ENCODE measurements at regions not wholly inside any gene's neighbourhood (a gene's known extent, or its start where the extent isn't known, plus 50 kb on each side); places are given as distances from the start of the nearest gene placed in this dataset.

DNA sequence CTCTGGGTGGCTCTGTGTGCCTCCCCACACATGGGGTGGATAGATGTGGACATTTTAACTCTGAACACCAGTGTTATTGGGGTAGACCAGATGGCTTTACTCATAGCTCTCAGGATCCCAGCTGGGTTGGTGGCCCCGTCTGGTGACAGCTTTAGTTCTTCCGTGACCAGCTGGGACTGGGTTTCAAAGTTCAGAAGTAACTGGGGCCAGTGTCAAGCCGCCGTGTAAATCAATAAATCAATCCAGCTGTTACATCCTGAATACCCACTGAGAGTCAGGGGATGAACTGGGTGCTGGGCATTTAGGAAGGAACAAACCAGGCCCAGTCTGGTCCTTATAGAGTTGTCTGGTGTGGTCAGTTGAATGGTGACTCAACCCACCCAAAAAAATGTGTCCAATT lies 269.4 kb downstream of the CTTN start:
- Histone ChIP-seq H2BK120ac (ENCODE audit: low read depth, low read length, poor library complexity, severe bottlenecking) (no peak overlapping the region), H3T11ph (ENCODE audit: low read length) (no peak overlapping the region)

More for the DNA sequence above, 269.4 kb downstream of the CTTN start:
- WGBS (ENCODE audit: extremely low coverage, insufficient read length, low lambda C conversion rate) = no CpG with 5 or more reads among the region's 4 CpGs
- DNase-seq = no peak
- no peak overlapping the region for H2BK12ac ChIP-seq (ENCODE audit: insufficient read length, low read depth, low read length)
- Mint-ChIP-seq H3K4me3 (no peak overlapping the region), H3K4me1 (peaks cover 31% of the 10 kb centered on the region in 2 experiments), H3K27me3 (ENCODE audit: low read depth) (peaks cover 2% of the 10 kb centered on the region), H3K36me3 (ENCODE audit: insufficient read depth in 1 of 3, low read depth in 3 of 3) (peaks cover 0 to 8% (median 0%) of the 10 kb centered on the region in 3 experiments; a peak in 2 of 7 replicates), H3K27ac (no peak overlapping the region), H3K9me3 (no peaks in the 10 kb centered on the region)
- no peak overlapping the region for H2BK15ac ChIP-seq (ENCODE audit: low read depth, low read length)
- H2AK5ac ChIP-seq (ENCODE audit: insufficient read length, low read length) = no peak overlapping the region
- no peak overlapping the region for H3K56ac ChIP-seq (ENCODE audit: insufficient read length, low read depth, low read length)
- H2AFZ ChIP-seq (ENCODE audit: low read length) = no peak overlapping the region
- no peak overlapping the region for H4K8ac ChIP-seq (replicated peaks; ENCODE audit: insufficient read length, low read depth, low read length)
- no peak overlapping the region for H4K91ac ChIP-seq (ENCODE audit: insufficient read length, low read depth, low read length)
- H3K27me3 ChIP-seq (ENCODE audit: insufficient read depth, low read length) = no peaks in the 10 kb centered on the region
- H3K4me1 ChIP-seq (ENCODE audit: insufficient read depth, low read length) = peaks cover 6% of the 10 kb centered on the region; the same call in 1 of the 2 replicates
- no peak overlapping the region for H4K5ac ChIP-seq (ENCODE audit: insufficient read length, low read depth, low read length)
- no peaks in the 10 kb centered on the region for H3K79me1 ChIP-seq (ENCODE audit: insufficient read depth, low read depth, low read length, poor library complexity, severe bottlenecking)
- TF ChIP-seq, protein P1, sequence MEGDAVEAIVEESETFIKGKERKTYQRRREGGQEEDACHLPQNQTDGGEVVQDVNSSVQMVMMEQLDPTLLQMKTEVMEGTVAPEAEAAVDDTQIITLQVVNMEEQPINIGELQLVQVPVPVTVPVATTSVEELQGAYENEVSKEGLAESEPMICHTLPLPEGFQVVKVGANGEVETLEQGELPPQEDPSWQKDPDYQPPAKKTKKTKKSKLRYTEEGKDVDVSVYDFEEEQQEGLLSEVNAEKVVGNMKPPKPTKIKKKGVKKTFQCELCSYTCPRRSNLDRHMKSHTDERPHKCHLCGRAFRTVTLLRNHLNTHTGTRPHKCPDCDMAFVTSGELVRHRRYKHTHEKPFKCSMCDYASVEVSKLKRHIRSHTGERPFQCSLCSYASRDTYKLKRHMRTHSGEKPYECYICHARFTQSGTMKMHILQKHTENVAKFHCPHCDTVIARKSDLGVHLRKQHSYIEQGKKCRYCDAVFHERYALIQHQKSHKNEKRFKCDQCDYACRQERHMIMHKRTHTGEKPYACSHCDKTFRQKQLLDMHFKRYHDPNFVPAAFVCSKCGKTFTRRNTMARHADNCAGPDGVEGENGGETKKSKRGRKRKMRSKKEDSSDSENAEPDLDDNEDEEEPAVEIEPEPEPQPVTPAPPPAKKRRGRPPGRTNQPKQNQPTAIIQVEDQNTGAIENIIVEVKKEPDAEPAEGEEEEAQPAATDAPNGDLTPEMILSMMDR (conservative IDR thresholded peaks at IDR 0.05) = no peak
- H3K14ac ChIP-seq (ENCODE audit: insufficient read depth, low read length) = no peak overlapping the region
- H4K20me1 ChIP-seq (ENCODE audit: control insufficient read depth, insufficient read depth, insufficient read length) = no peaks in the 10 kb centered on the region
- H3K23me2 ChIP-seq (ENCODE audit: insufficient read length, low read depth, low read length, poor library complexity, severe bottlenecking) = no peaks in the 10 kb centered on the region
- no peak overlapping the region for H3K4me2 ChIP-seq (ENCODE audit: insufficient read depth, insufficient read length, low read length)
- no peaks in the 10 kb centered on the region for H3K9me3 ChIP-seq (ENCODE audit: control insufficient read depth, low read depth, low read length)
- H3K18ac ChIP-seq (ENCODE audit: insufficient read length, low read depth, low read length) = no peak overlapping the region
- no peaks in the 10 kb centered on the region for H3K79me2 ChIP-seq (ENCODE audit: insufficient read depth, low read length)
- H3K27ac ChIP-seq (ENCODE audit: insufficient read length, low read depth, low read length) = no peak overlapping the region
- H2BK5ac ChIP-seq (ENCODE audit: insufficient read length, low read length) = no peak overlapping the region
- H3K4ac ChIP-seq (ENCODE audit: low read depth, low read length) = no peak overlapping the region
- no peak overlapping the region for H2BK20ac ChIP-seq (ENCODE audit: low read depth, low read length, poor library complexity, severe bottlenecking)
- H3K23ac ChIP-seq (ENCODE audit: insufficient read length, low read depth, low read length) = no peak overlapping the region
- H3K9ac ChIP-seq (ENCODE audit: extremely low read depth, insufficient read length, low read length) = no peak overlapping the region
